ENCODE measurements at regions not wholly inside any gene's neighbourhood (a gene's known extent, or its start where the extent isn't known, plus 50 kb on each side); places are given as distances from the start of the nearest gene placed in this dataset.

DNA sequence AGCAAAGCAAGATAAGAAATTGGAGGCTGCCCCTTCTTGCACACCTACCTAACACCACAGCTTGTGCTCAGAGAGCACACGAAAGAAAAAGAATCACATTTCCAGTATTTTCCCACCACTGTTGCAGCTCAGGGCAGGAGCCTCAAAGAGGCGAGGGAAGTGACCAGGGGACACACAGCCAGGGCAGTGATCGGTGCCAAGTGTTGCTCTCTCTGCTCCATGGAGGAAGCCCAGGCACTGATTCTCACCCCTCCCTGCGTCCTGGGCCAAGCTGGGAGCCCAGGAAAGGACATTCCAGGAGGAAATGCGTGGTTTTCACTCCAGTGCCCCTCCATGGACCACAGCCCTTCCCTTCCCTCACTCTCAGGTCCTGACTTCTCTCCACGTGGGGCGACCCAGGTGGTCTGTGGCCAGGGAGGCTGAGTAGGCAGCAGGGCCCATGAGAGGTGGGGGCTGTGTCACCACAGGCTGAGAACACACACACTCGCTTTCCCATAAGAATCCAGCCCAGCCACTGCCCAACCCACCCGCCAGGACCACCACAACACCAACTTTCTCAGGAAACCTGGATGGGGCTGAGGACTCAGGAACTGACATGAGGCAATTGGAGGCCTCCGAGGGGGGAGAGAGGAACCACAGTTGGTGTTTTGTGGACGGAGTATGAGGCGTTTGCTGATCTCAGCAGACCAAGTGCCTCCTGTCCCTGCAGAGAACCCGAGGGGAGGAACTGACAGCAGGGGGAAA, 81.7 kb upstream of the MAFB start:
- no peak for DNase-seq

DNA sequence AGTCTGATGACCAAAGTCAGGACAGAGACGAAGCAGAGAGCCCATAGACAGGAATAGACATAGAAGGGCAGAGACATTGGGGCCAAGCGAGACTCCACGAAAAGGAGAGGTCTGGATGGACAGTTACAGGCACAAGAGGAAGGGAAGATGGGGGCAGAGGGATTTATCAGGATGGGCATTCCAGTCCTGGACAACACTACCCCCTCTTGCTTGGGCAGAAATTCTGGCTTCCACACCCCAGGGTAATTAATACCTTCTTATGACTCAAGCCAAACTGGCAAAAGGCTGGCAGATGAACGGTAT, 82.2 kb upstream of the MAFB start:
- DNase-seq, result no peak

DNA sequence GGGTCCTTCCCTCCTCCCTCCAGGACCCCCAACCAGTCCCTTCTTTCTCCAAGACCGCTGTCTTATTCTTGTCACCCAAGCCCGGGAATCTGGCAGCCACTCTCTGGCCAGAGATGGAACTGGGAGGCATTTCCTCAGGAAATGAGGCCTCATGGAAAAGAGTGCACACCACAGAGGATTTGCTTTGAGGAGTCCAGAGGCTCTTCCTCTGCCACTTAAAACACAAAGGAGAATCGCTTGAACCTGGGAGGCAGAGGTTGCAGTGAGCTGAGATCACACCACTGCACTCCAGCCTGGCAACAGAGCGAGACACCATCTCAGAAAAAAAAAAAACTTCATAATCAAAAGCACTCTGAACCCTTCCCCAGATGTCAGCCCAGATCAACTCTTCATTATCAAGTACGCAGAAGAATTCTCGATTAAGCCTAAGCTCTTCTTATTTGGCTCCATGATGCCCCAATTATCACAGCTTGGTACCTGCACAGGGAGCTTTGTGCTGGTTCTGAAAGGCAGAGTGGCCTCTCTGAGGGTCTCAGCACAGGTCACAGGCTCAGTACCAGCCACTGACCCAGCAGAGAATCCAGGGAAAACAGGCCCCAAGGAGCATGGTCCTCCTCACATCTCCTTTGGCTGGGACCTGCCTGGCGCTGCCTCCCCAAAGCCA, 82.9 kb upstream of the MAFB start:
- DNase-seq, result no peak

DNA sequence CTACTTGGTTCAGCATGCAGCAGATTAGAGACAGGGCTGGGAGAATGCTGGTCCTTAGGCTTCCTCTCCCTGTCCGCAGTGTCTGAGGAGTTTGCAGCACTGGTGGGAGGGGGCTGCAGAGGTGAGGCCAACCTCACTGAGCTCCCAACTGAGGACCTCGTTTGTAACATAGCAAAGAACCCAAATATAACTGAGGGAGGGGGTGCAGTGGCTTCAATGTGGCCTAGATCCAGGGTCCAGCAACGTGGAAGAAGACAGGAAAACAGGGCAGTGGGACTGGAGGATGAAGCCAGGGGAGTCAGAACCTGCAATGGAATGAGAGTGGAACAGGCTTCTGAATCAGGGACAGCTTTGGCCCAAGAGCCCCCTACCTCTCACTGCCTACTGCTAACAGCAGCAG, 84.3 kb upstream of the MAFB start:
- DNase-seq, result no peak

DNA sequence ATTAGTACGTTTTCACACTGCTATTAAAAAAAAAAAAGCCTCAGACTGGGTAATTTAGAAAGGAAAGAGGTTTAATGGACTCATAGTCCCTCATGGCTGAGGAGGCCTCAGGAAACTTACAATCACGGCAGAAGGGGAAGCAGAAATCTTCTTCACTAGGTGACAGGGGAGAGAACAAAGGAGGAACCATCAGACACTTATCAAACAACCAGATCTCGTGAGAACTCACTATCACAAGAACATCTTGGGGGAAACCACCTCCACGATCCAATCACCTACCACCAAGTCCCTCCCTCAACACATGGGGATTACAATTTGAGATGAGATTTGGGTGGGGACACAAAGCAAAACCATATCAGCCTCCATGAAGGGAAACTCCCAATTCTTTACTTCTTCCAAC, 85.2 kb upstream of the MAFB start:
- DNase-seq, result no peak

DNA sequence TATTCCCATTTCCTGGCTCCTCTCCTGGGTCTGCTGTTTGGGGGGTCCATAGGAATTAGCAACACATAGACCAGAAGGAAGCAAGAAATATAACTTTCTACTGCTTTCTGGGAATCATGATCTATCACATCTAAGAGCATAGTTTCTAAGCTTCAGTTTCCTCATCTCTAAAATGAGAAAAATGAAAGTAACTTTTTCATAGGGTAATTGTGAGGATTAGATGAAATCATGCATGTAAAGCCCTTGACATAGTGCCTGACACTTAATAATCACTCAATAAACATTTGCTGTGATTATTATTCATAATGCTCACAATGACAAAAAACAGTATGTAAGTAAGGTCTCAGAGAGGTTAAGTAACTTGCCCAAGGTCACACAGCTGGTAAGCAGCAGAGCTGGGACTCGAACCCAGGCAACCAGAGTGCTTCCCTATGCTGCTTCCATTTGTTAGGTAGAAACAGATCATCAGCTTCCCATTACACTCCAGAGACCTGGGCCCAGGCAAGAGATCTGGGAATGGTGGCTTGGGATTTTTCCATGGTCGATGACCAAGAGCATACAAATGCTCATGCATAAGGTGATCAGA, 86.6 kb upstream of the MAFB start:
- no peak for DNase-seq

DNA sequence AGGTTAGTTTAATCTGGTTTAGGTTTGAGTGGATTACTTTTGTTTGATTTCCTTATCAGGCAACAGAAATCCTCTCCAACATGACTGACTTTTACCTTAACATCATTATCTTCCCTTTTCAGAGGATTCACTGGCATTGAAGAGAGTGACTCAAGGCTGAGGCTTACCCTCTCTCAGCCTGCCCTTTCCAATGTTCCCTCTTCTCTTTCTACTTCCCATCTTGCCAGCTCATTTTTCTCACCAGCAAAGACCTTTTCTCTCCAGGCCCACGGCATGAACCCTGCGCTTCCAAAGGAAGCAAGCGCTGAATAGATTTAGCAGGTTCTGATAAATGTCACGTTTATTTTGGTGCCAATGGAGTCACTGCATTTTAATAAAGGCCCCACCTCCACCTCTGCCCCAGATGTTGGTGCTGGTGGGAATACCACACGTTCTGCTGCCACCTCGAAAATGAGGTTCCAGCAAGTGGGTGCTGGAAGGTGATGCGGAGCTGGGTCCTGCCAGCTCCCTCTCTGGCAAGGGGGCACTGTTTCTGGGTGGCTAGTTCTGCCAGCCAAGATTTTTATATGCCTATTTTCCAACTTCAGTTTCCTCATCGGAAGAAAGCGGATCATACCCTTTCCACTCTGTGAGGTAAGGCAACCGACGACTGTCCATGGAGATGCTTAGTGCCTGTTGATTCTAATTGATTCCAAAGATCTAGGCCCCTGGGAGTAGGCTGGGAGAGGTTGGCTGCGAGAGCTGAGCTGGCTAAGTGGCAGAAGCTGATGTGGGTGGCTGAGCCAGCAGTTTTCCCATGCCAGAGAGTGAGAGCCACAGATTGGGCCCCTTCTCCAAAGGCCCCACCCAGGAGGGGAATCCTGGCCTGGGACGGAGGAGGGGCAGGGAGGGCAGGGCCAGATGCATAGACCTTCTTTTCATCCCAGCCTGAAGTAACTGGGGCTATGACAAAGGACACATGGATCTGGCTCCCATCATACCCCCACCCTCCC, 87.7 kb upstream of the MAFB start:
- DNase-seq, result no peak

DNA sequence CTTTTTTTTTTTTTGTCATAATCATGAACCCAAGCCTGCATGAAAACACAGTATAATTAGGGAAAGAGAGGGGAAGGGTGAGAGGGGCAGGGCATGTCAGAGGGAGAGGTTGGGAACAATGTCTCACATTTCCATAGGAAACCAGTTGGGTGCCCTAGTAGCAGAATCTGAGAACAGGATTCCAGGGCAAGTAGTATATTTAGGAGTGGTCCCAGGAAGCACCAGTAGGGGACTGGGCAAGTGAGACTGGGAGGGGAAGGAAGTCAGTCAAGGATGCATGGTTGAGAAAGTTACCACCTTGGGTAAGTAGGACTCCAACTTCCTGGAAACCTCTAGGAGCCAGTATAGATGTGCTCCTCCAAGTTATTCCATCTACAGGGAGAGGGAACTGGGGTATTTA, 88.6 kb upstream of the MAFB start:
- DNase-seq, result no peak

DNA sequence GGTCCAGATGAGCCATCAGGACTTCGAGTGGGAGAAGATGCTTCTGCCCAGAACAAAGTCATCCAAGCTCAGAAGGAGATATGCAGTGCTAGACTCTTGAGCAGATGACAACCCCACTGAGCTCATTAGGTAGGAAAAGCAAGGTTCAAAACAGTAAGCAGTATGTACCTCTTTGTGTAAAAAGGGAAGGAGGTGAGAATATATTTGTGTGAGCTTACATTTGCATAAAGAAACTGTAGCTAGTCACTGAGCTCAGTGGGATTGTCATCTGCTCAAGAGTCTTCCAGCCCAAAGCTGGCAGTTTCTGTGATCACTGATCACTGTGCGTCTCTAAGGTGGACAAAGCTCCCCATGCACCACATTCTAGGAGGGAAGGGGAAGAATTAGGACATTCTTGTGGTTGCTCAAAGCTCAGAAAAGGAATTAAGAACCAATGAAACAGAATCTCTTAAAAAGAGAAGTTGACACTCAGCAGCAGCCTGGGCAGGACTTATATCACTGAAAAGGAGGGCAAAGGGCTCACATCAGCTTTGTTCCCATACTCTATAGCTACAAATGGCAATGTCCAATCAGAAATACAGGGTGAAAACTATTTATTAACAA, 90.0 kb upstream of the MAFB start:
- DNase-seq, result no peak

DNA sequence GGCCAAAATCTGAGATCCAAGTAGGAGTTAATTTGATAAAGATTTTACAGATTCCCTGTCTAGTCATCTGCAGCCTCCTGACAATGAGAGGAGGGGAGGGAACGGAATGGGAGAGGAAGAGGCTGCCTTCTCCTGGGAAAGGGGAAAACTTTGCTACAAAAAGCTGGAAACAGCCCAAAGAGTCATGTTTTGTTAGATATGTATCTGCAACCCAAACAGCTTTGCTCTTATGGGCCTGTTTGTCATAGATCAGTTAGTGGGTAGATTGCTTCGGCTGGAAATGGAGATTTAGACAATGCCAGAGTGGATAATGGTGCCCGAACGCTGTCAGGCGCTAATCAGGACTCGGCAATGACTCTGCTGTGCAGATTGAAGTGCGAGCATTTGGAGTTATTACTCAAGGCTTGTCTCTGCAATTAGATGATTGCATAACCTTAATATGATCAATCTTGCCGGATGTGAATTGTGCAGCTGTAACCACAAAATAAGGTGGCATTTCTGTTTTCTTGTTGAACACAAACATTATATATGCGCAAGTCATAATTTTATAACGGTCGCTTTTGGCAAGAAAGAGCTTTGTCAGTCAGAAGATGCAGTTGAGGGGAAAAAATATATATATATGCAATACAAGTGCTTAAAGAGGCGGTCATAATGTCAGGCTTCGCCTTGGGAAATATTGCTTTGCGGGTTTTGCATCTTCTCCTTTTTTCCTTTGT, 92.4 kb upstream of the MAFB start:
- DNase-seq, result no peak

DNA sequence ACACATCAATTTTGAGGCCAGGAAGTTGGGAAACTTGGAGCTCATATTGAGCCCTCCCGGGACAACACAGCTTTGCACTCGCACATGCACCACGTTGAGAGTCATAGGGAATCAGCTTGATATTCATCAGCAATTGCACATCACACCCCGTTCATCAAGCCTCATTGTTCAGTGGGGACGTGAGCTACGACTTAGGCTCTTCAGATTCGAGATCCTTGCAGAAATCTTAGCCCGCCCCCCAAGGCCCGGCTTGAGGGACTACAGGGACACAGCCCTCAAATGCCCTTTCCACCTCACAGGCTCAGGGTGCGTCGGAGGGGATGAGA, 93.0 kb upstream of the MAFB start:
- no peak for DNase-seq

DNA sequence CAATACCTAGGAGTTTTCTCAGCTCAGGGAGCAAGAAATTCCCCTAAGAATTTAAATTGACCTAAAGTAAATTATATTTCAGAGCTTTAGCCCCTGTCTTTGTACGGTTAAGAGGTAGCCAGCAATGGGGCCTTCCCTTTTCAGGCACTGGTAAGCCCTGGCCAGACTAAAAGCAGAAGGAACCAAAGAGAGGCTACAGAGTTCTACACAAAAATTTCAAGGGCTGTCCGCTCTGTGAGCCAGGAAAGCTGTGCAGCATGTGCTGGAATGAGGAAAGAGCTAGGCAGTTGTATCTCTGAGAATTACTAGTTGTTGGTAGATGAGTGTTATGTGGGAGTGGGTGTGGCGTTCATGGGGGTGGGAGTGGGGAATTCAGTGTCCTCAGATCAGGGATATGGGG, 96.3 kb upstream of the MAFB start:
- DNase-seq, result no peak

DNA sequence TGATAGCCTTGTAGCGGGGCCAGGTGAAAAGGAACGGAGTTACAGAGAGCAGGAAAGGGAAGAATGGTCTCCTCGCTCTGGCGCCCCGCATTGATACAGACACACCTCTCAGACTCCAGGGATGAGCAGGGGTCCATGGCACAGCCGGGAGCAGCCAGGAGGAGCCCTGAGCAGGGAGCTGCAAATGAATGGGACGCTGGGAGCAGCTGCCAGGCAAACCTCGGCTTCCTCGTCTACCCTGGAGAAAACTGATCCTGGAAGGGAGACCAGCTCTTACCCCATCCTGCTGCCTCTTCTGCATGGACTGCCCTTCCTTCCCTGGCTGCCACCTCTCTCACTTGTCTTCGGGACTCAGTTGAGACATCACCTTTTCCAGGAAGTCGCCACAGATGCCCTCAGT, 97.3 kb upstream of the MAFB start:
- no peak for DNase-seq

DNA sequence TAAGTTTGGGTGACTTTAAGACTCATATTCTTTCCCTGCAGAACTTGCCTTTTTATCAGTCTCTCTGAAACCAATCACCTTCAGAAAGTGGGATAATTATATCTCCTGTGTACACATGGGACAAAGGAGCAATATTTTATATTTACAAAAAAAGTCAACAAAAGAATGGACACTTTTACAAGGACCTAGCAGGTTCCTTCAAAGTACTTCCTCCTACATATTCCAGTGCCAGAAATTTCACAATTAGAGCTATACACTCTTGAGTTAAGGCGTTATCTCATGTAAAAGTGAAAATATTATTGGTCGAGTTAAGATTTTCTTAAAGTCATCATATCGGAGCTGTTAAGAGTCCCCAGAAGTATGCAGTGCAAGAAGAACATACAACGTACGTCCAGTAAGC, 98.9 kb upstream of the MAFB start:
- no peak for DNase-seq

DNA sequence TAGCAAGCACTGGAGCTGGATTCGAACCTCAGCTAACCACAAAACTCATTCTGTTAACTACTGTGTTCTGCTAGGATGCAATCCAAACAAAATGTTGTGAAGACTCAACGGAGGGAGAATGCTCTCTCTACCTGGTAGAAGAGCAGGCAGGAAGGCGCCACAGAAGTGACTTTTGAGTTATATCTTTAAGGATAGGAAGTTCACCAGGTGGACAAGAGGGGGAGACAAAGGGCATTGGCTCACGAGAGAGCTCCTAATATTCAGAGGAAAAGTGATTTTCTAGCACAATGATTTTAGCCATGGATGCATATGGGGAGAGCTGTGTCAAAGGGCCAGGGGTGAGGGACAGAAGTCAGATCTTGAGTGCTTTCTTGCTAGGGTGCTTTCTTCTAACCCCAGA, 108.4 kb upstream of the MAFB start:
- peak in 2 of 3 experiments; percentile 22 to 66 for DNase-seq

DNA sequence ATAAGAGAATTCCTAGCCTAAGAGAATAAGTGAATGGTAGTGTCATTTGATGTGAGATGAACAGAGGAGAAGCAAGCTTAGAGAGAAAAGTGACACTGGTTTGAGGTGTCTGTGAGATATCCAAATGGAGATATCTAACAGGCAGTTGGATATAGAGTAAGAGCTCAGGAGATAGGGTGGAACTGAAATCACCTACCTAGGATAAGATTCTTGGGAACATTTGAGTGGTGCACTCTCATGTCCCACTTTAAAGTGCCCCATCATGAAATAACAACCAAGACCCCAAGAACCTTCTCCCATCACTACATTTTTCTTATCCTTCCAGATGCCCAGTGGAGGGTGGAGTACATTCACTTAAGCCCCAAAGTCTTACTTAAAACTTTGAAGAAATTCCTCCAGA, 109.0 kb upstream of the MAFB start:
- DNase-seq, result no peak

DNA sequence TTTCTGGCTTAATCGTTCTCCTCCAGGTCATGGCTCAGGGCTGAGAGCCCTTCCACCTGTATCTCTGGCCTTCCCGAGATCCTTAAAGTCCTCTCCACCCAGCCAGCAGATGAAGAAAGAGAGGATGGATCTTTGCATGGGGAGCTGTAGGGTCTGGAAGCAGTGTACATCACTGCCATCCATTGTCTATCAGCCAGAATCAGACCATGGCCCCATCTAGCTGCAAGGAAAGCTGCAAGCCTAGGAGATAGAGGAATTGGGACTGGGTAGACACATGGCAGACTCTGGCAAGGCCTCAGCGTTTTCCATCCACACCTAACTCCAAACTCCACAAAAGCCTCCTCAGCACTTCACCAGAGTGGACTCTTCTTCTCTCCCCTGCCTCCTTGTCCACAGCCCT, 113.8 kb upstream of the MAFB start:
- DNase-seq, result no peak

DNA sequence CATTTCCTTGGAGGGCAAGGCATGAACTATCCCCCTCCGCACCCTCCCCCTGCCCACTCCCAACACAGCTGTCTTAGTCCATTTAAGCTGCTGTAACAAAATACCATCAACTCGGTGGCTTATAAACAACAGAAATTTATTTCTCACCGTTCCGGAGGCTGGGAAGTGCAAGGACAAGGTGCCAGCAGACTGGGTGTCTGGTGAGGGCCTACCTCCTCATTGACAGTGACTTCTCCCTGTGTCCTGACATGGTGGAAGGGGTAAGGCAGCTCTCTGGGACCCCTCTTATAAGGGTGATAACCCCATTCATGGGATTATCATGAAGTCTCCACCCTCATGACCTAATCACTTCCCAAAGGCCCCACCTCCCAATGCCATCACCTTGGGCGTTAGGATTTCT, 114.3 kb upstream of the MAFB start:
- no peak for DNase-seq

DNA sequence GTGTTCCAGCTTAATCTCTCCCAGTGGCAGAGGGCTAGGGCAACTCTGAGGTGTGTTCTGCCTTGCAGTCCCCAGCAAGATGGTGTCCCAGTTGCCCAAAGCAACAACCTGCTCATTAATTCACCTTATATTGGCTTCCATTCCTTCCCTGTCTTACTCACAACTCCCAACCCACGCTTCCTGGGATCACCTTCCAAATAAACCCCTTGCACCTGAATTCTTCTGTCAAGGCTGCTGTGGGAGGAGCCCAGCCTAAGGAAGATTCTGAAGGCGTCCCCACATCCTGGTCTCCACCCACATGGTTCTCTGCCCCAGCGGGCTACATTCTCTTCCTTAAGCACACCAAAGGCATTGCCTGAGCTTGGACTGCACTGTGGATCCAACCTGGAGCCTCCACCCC, 116.6 kb upstream of the MAFB start:
- DNase-seq, result no peak

DNA sequence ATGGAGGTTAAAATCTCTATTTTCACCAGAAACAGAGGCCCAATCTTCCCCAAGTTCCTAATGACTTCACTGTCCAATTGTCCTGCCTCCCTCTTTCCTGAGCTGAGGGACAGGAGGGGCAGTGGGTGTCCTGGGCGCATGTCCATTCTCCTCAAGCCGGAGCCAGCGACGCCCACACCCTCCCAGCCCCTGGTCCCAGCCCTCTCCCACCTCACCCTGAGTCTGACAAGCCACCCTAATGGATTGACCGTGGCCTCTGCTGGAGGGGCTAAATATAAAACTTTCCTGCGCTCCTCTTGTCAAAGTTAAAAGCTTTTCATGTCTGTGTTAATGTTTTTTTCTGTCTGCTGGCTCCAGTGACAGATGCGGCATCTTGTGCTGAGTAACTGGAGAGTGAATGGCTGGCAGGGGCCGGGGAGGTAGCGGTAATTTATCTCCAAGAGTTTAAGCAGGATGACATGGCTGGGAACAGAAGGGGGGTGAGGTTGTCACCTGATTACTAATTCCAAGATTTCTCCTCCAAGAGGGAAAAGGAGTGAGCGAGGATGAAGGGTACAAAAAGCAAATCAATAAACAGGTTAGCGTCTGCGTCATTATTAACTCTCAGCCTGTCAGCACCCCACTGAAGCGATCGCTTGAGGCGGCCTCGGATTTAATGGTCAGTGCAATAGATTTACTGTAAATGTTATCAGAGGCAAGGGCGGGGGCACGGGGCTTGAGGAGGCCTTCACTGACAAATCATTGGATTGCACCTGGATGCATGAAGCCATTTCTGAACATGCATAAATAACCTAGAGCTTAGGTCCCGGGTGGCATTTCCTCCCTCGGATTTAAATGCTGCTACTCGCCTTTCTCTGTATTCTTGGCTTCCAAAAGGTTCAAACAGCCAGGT, 118.1 kb upstream of the MAFB start:
- peak in 2 of 3 experiments; percentile 29 to 62 for DNase-seq

DNA sequence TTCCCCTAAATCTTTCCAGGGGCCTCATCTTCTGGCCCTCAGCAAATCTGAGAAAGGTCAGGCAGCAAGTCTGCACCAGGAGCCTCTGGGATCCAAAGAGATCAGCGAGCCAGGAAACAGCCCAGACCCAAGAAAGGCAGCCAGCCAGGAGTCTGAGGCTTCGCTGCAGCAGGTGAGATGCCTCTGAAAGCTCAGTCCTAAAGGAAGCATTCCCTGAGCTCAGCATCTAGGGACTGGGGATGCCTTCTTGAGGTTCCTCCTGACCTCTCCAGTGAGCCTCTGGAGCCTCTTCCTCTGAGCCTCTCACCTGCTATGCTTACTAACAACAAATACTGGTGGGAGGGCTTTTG, 118.8 kb upstream of the MAFB start:
- no peak for DNase-seq

DNA sequence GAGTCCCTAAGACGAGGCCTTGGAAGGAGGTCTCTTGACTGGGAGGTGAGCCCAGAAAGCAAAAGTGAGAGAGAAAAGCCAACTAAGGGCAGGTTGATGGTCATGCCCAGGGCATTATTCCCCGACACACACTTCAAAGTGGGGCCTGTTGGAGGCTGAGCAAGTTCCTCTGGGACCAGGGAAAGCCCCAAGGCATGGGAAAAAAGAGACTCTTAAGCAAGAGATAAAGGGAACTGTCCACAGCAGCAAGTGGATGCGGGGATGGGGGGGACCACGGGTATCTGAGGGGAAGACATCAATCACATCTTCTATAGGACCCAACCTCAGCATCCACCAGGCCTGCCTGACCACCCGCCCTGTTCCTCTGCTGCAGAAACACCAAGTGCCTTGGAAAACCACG, 119.9 kb upstream of the MAFB start:
- DNase-seq, result no peak

All from NCI-H1417 (cell line).